Hematopoietic multipotent progenitor cell treated with erythropoietin and hydrocortisone succinate and interleukin-3 and kit ligand, for 4 days (in vitro differentiated cells): ENCODE measurements at regions not wholly inside any gene's neighbourhood (a gene's known extent, or its start where the extent isn't known, plus 50 kb on each side); places are given as distances from the start of the nearest gene placed in this dataset.

Source experiments
- DNase-seq: peaks from one replicate; pipeline ENCODE4 v3.0.0-alpha.2; 2015

- DNase-seq: no peak
Measured at GRCh38 chr7:41277561-41277960, 425.3 kb downstream of the INHBA start.

- no peak for DNase-seq
Measured at GRCh38 chr7:41275255-41275654, 427.6 kb downstream of the INHBA start.

GRCh38 chr7:41274179-41274578 lies 428.7 kb downstream of the INHBA start:
- DNase-seq: no peak

- DNase-seq: no peak
Measured at GRCh38 chr7:41272664-41273063, 430.2 kb downstream of the INHBA start.

- DNase-seq: peak; percentile 2
Measured at GRCh38 chr7:41268878-41269277, 434.0 kb downstream of the INHBA start.

GRCh38 chr7:41261080-41261479 lies 441.8 kb downstream of the INHBA start:
- DNase-seq: no peak

GRCh38 chr7:41257660-41258059 lies 445.2 kb downstream of the INHBA start:
- no peak for DNase-seq

- no peak for DNase-seq
Measured at GRCh38 chr7:41256186-41256945, 446.5 kb downstream of the INHBA start.

GRCh38 chr7:41255716-41256115 lies 447.2 kb downstream of the INHBA start:
- DNase-seq: no peak

GRCh38 chr7:41255113-41255512 lies 447.8 kb downstream of the INHBA start:
- no peak for DNase-seq

GRCh38 chr7:41252957-41253356 lies 449.9 kb downstream of the INHBA start:
- no peak for DNase-seq

- no peak for DNase-seq
Measured at GRCh38 chr7:41252551-41252950, 450.3 kb downstream of the INHBA start.

GRCh38 chr7:41247143-41247865 lies 455.6 kb downstream of the INHBA start:
- DNase-seq: no peak

- no peak for DNase-seq
Measured at GRCh38 chr7:41245916-41246315, 457.0 kb downstream of the INHBA start.

- DNase-seq: no peak
Measured at GRCh38 chr7:41244246-41244645, 458.6 kb downstream of the INHBA start.

- no peak for DNase-seq
Measured at GRCh38 chr7:41241641-41242040, 461.2 kb downstream of the INHBA start.

- DNase-seq: no peak
Measured at GRCh38 chr7:41239596-41239995, 463.3 kb downstream of the INHBA start.

- no peak for DNase-seq
Measured at GRCh38 chr7:41238851-41239331, 464.0 kb downstream of the INHBA start.

- DNase-seq: no peak
Measured at GRCh38 chr7:41237956-41238355, 464.9 kb downstream of the INHBA start.

- DNase-seq: no peak
Measured at GRCh38 chr7:41232086-41232485, 470.8 kb downstream of the INHBA start.

GRCh38 chr7:41224063-41224763 lies 478.7 kb downstream of the INHBA start:
- no peak for DNase-seq

GRCh38 chr7:41222746-41223145 lies 480.1 kb downstream of the INHBA start:
- no peak for DNase-seq

GRCh38 chr7:41220266-41220665 lies 482.6 kb downstream of the INHBA start:
- DNase-seq: no peak

- DNase-seq: no peak
Measured at GRCh38 chr7:41219276-41219675, 483.6 kb downstream of the INHBA start.
